DND-41 (cell line): ENCODE measurements at regions not wholly inside any gene's neighbourhood (a gene's known extent, or its start where the extent isn't known, plus 50 kb on each side); places are given as distances from the start of the nearest gene placed in this dataset.

Source experiments
- ATAC-seq: fragments of 200-7000 bp; cut with Tn5 transposase; 3 replicates; pipeline ENCODE4 v1.9.1; 2021; ENCODE audit warnings: low read depth; ENCODE audit not compliant: insufficient read depth
- DNase-seq: peaks from one replicate; pipeline ENCODE4 v3.0.0-alpha.2; 2020
- H2AFZ ChIP-seq: 2 replicates; pipeline ENCODE4 v1.6.0; 2012; ENCODE audit warnings: low read depth, low read length
- H3K27ac ChIP-seq: 2 replicates; pipeline ENCODE4 v1.5.1; 2012; ENCODE audit warnings: low read length, inconsistent platforms
- H3K27me3 ChIP-seq: fragments of 200-600 bp; sonication (generic); 2 replicates; pipeline ENCODE4 v1.6.0; 2012; ENCODE audit warnings: low read length, mild to moderate bottlenecking, inconsistent platforms; ENCODE audit not compliant: insufficient read depth, poor library complexity
- H3K36me3 ChIP-seq: 2 replicates; pipeline ENCODE4 v1.5.1; 2012; ENCODE audit warnings: low read length, inconsistent platforms; ENCODE audit not compliant: insufficient read depth
- H3K4me1 ChIP-seq: 2 replicates; pipeline ENCODE4 v1.5.1; 2012; ENCODE audit warnings: mild to moderate bottlenecking, low read length; ENCODE audit not compliant: insufficient read depth
- H3K4me2 ChIP-seq: 2 replicates; pipeline ENCODE4 v1.6.0; 2012; ENCODE audit warnings: mild to moderate bottlenecking, moderate library complexity, low read length, inconsistent platforms; ENCODE audit not compliant: insufficient read depth
- H3K4me3 ChIP-seq, 2 experiments: fragments of 200-600 bp in 1 of 2; shearing (Covaris generic) in 1 of 2; 2 replicates each; pipeline ENCODE4 v1.5.1; 2012 to 2016; ENCODE audit warnings: inconsistent platforms in 2 of 2, low read length in 2 of 2, mild to moderate bottlenecking in 2 of 2, low read depth in 1 of 2, moderate library complexity in 1 of 2
- H3K79me2 ChIP-seq: 2 replicates; pipeline ENCODE4 v1.6.0; 2012; ENCODE audit warnings: low read length, inconsistent platforms; ENCODE audit not compliant: insufficient read depth
- H3K9ac ChIP-seq: 2 replicates; pipeline ENCODE4 v1.6.0; 2012; ENCODE audit warnings: low read depth, mild to moderate bottlenecking, inconsistent platforms, low read length, moderate library complexity
- H3K9me3 ChIP-seq: 2 replicates; pipeline ENCODE4 v1.5.1; 2012; ENCODE audit warnings: low read length, moderate library complexity, mild to moderate bottlenecking, inconsistent platforms; ENCODE audit not compliant: insufficient read depth, severe bottlenecking
- H4K20me1 ChIP-seq: 2 replicates; pipeline ENCODE4 v1.6.0; 2012; ENCODE audit warnings: low read length; ENCODE audit not compliant: insufficient read depth
- EZH2 ChIP-seq: IDR thresholded peaks from 3 replicates; pipeline ENCODE4 v1.6.1; 2012; ENCODE audit warnings: borderline replicate concordance, low read depth, mild to moderate bottlenecking, moderate library complexity, low read length, inconsistent platforms; ENCODE audit not compliant: severe bottlenecking
- TF ChIP-seq, protein P1 (sequence below): IDR thresholded peaks from 2 replicates; pipeline ENCODE4 v1.5.1; 2012; ENCODE audit warnings: borderline replicate concordance, low read length, moderate library complexity, mild to moderate bottlenecking; ENCODE audit not compliant: poor library complexity, severe bottlenecking; ENCODE audit errors: extremely low read depth

DNA sequence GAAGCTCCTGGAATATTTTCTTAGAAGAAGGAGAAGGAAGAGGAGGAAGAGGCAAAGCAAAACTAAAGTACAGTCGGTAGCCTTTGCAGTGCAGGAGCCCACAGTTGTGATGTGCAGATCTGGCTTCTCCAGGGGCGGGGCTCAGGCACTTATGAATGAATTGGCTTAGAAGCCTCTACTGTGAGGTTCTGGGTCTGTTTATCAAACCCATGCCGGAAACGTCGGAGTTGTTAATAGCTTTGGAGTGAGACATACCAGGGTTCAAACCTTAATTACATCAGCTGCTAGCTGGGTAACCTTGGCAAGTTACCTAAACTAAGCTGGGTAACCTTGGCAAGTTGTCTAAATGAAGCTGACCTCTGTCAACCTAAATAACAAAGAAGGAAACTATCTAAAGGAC, 89.3 kb upstream of the PITRM1 start:
- ATAC-seq, result no peak
- H3K4me2 ChIP-seq, result no peak overlapping the region

DNA sequence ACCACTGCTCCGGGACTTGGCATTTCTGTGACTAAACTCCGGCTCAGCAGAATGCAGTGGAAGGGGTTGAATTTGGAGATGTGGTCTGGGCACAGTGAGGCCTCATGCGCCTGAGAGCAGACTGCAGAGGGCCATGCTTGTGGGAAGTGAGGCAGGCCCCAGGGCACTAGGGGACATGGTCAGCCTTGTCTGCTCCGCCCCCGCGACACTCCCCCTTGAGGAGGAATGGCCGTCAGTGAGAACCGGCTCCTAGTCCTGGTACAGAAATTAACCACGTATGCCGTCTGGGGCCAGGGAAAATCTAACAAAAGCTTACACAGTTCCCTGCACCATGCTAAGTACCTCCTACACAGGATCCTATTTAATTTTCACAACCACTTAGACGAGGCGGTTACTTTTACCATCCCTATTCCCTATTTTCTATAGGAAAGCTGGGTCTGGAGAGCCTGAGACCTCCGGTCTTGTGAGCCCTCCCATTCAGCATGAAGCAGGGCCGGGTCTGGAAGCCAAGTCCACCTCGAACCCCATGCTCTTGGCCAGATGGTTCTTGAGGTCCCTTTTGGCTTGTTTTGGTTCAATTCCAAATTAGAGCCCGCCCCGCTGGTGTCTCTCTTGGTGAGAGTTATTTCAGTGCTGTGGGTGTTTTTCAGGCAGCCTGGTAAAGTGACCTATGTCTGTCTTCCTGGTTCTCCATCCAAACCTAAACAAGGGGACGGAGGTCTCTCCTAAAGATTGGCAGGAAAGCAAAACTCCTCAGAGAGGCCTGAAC, 87.7 kb upstream of the PITRM1 start:
- DNase-seq (no peak), ATAC-seq (no peak)
- H3K9ac ChIP-seq, result no peak overlapping the region
- H3K4me3 ChIP-seq, result no peak overlapping the region
- no peak overlapping the region for H2AFZ ChIP-seq
- no peak overlapping the region for H3K27ac ChIP-seq
- TF ChIP-seq EZH2, result no peak
- no peaks in the 10 kb centered on the region for H3K9me3 ChIP-seq
- no peak overlapping the region for H3K4me2 ChIP-seq
- H3K27me3 ChIP-seq, result no peaks in the 10 kb centered on the region
- H3K36me3 ChIP-seq, result no peaks in the 10 kb centered on the region
- H3K79me2 ChIP-seq, result no peaks in the 10 kb centered on the region
- H3K4me1 ChIP-seq, result no peaks in the 10 kb centered on the region
- no peaks in the 10 kb centered on the region for H4K20me1 ChIP-seq

More for the DNA sequence above, 89.3 kb upstream of the PITRM1 start:
- TF ChIP-seq, protein P1, sequence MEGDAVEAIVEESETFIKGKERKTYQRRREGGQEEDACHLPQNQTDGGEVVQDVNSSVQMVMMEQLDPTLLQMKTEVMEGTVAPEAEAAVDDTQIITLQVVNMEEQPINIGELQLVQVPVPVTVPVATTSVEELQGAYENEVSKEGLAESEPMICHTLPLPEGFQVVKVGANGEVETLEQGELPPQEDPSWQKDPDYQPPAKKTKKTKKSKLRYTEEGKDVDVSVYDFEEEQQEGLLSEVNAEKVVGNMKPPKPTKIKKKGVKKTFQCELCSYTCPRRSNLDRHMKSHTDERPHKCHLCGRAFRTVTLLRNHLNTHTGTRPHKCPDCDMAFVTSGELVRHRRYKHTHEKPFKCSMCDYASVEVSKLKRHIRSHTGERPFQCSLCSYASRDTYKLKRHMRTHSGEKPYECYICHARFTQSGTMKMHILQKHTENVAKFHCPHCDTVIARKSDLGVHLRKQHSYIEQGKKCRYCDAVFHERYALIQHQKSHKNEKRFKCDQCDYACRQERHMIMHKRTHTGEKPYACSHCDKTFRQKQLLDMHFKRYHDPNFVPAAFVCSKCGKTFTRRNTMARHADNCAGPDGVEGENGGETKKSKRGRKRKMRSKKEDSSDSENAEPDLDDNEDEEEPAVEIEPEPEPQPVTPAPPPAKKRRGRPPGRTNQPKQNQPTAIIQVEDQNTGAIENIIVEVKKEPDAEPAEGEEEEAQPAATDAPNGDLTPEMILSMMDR, result no peak
- TF ChIP-seq EZH2, result no peak
- no peaks in the 10 kb centered on the region for H3K36me3 ChIP-seq
- no peaks in the 10 kb centered on the region for H3K27me3 ChIP-seq
- no peak overlapping the region for H3K9ac ChIP-seq
- no peak overlapping the region for H3K27ac ChIP-seq
- H3K79me2 ChIP-seq, result no peaks in the 10 kb centered on the region
- H4K20me1 ChIP-seq, result no peaks in the 10 kb centered on the region
- no peaks in the 10 kb centered on the region for H3K4me1 ChIP-seq
- H3K4me3 ChIP-seq, result no peak overlapping the region
- DNase-seq, result no peak
- no peak overlapping the region for H2AFZ ChIP-seq
- H3K9me3 ChIP-seq, result no peaks in the 10 kb centered on the region

DNA sequence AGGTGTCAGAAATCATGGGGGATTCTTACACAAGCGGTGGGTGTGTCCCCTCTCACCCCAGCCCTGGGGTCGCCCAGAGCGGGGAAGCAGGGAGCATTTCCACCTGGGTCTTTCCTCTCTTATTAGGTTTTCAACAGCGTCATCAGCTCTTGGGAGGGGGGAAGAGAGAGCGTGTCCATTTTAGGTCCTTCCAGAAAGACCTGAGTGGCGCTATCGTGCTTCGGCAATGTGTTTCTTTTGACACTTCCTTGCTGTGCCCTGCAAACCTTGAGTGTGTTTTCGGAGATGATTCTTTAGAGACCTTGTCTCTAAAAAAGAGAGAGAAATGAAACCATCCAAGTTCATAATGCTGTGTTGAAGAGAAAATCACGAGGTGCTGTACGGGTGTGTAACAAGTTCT, 86.9 kb upstream of the PITRM1 start:
- Histone ChIP-seq H3K27ac (no peak overlapping the region), H3K79me2 (no peaks in the 10 kb centered on the region), H2AFZ (no peak overlapping the region), H3K36me3 (no peaks in the 10 kb centered on the region), H3K4me3 (no peak overlapping the region), H3K4me2 (no peak overlapping the region), H3K4me1 (no peaks in the 10 kb centered on the region), H4K20me1 (no peaks in the 10 kb centered on the region), H3K9me3 (no peaks in the 10 kb centered on the region), H3K9ac (no peak overlapping the region), H3K27me3 (no peaks in the 10 kb centered on the region)
- no peak for DNase-seq
- ATAC-seq, result no peak
- TF ChIP-seq EZH2, result no peak
- TF ChIP-seq, protein P1, result no peak

DNA sequence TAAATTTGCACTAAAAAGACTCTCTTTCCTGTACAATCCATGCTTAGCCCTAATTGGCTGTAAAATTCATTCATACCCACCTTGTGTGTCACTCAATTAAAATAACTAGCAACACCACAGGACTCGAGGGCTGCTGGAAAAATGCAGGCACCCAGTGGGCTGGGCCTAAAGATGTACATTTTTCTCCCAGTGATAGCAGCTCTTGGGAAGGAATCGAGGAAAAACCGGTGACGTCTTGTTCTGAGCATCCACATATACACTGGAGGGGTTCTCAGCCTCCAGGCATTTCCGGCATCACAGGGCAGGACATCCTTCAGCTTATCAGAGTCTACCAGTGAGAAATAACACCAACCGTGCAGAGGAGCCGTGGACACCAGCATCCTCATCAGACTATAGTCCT, 85.8 kb upstream of the PITRM1 start:
- no peak for ATAC-seq
- H3K36me3 ChIP-seq, result no peaks in the 10 kb centered on the region
- H3K4me1 ChIP-seq, result no peaks in the 10 kb centered on the region
- no peak overlapping the region for H3K4me3 ChIP-seq
- no peak for TF ChIP-seq EZH2
- TF ChIP-seq, protein P1, result no peak
- H3K9ac ChIP-seq, result no peak overlapping the region
- no peaks in the 10 kb centered on the region for H3K27me3 ChIP-seq
- H3K9me3 ChIP-seq, result no peaks in the 10 kb centered on the region
- DNase-seq, result no peak
- H4K20me1 ChIP-seq, result no peaks in the 10 kb centered on the region
- H3K79me2 ChIP-seq, result no peaks in the 10 kb centered on the region
- H3K4me2 ChIP-seq, result no peak overlapping the region
- H2AFZ ChIP-seq, result no peak overlapping the region
- no peak overlapping the region for H3K27ac ChIP-seq
